Activated gamma-delta T cell treated with Interleukin-2 at 50 U/mL for 16 hours (primary cell): ENCODE measurements at regions not wholly inside any gene's neighbourhood (a gene's known extent, or its start where the extent isn't known, plus 50 kb on each side); places are given as distances from the start of the nearest gene placed in this dataset.

Experiments used
- DNase-seq: peaks from one replicate; pipeline ENCODE4 v3.0.0-alpha.2; 2020

- DNase-seq, result no peak
Measured at GRCh38 chr14:82190742-82191141, 657.1 kb upstream of the SEL1L start.

- DNase-seq, result no peak
Measured at GRCh38 chr14:82192387-82192786, 658.7 kb upstream of the SEL1L start.

GRCh38 chr14:82223276-82223675 is 689.6 kb upstream of the SEL1L start:
- no peak for DNase-seq

- DNase-seq, result no peak
Measured at GRCh38 chr14:82224610-82225009, 691.0 kb upstream of the SEL1L start.

- no peak for DNase-seq
Measured at GRCh38 chr14:82230748-82231147, 697.1 kb upstream of the SEL1L start.

GRCh38 chr14:82238649-82239048 is 705.0 kb upstream of the SEL1L start:
- no peak for DNase-seq

GRCh38 chr14:82239223-82239622 is 705.6 kb upstream of the SEL1L start:
- no peak for DNase-seq

- DNase-seq, result no peak
Measured at GRCh38 chr14:82244791-82245190, 711.1 kb upstream of the SEL1L start.

- no peak for DNase-seq
Measured at GRCh38 chr14:82251494-82251893, 717.8 kb upstream of the SEL1L start.

GRCh38 chr14:82270286-82270685 is 736.6 kb upstream of the SEL1L start:
- no peak for DNase-seq

- DNase-seq, result no peak
Measured at GRCh38 chr14:82298811-82299210, 765.2 kb upstream of the SEL1L start.

- DNase-seq, result no peak
Measured at GRCh38 chr14:82309199-82309598, 775.5 kb upstream of the SEL1L start.

- no peak for DNase-seq
Measured at GRCh38 chr14:82313889-82314288, 780.2 kb upstream of the SEL1L start.

GRCh38 chr14:82328442-82328841 is 794.8 kb upstream of the SEL1L start:
- DNase-seq, result no peak

- DNase-seq, result no peak
Measured at GRCh38 chr14:82341261-82341810, 807.7 kb upstream of the SEL1L start.

- no peak for DNase-seq
Measured at GRCh38 chr14:82342596-82342995, 808.9 kb upstream of the SEL1L start.

- DNase-seq, result no peak
Measured at GRCh38 chr14:82345184-82345583, 811.5 kb upstream of the SEL1L start.

- no peak for DNase-seq
Measured at GRCh38 chr14:82354126-82354525, 820.5 kb upstream of the SEL1L start.

- no peak for DNase-seq
Measured at GRCh38 chr14:82359201-82359600, 825.5 kb upstream of the SEL1L start.

GRCh38 chr14:82362452-82362851 is 828.8 kb upstream of the SEL1L start:
- no peak for DNase-seq

- DNase-seq, result no peak
Measured at GRCh38 chr14:82365471-82365870, 831.8 kb upstream of the SEL1L start.

GRCh38 chr14:82366803-82367202 is 833.1 kb upstream of the SEL1L start:
- DNase-seq, result no peak

GRCh38 chr14:82379291-82379690 is 845.6 kb upstream of the SEL1L start:
- DNase-seq, result no peak

- no peak for DNase-seq
Measured at GRCh38 chr14:82385048-82385447, 851.4 kb upstream of the SEL1L start.

GRCh38 chr14:82387699-82388098 is 854.0 kb upstream of the SEL1L start:
- DNase-seq, result no peak

GRCh38 chr14:82388488-82388887 is 854.8 kb upstream of the SEL1L start:
- DNase-seq, result no peak
